Caco-2 (cell line): ENCODE measurements at regions not wholly inside any gene's neighbourhood (a gene's known extent, or its start where the extent isn't known, plus 50 kb on each side); places are given as distances from the start of the nearest gene placed in this dataset.

Experiments used
- BruUV-seq: library from RNA; stranded (reverse); fragments of 400-500 nt; replicated peaks from 2 replicates; lab custom pipeline; 2021; lab: Mats Ljungman, UMichigan
- CTCF ChIA-PET: fragments of 300-600 bp; sonication (Branson Sonifier 250); formaldehyde crosslinking; loops from one replicate; lab custom pipeline; 2022; ENCODE audit warnings: antibody characterized with exemption; lab: Charles Lee
- POLR2A ChIA-PET: fragments of 300-600 bp; sonication (Branson Sonifier 250); formaldehyde crosslinking; loops from one replicate; lab custom pipeline; 2022; ENCODE audit warnings: antibody characterized with exemption; lab: Charles Lee
- DNase-seq, 2 experiments: peaks; one replicate each; pipeline versions ENCODE4 v3.0.0 to v3.0.0-alpha.2; 2020 to 2022
- H3K27me3 ChIP-seq: replicated peaks from 2 replicates; pipeline ENCODE4 v1.6.0; 2011; ENCODE audit warnings: low read length; ENCODE audit not compliant: control insufficient read depth, insufficient read depth
- H3K36me3 ChIP-seq: 2 replicates; pipeline ENCODE4 v1.5.1; 2011; ENCODE audit warnings: low read length; ENCODE audit not compliant: control insufficient read depth, insufficient read depth
- H3K4me1 ChIP-seq: fragments of 250-450 bp; sonication (Bioruptor Pico); 2 replicates; pipeline ENCODE4 v1.5.1; 2020; ENCODE audit warnings: mild to moderate bottlenecking
- H3K4me3 ChIP-seq: 2 replicates; pipeline ENCODE4 v1.5.1; 2011; ENCODE audit warnings: low read depth, mild to moderate bottlenecking, control low read depth, low read length
- H3K9me3 ChIP-seq: fragments of 250-450 bp; sonication (Bioruptor Pico); 2 replicates; pipeline ENCODE4 v1.5.1; 2020; ENCODE audit warnings: mild to moderate bottlenecking, moderate library complexity
- H3K27ac Mint-ChIP-seq: one replicate; pipeline ENCODE4 v1.8.0; 2022; ENCODE audit warnings: mixed read lengths; ENCODE audit not compliant: unreplicated experiment
- H3K27me3 Mint-ChIP-seq: one replicate; pipeline ENCODE4 v1.8.0; 2022; ENCODE audit warnings: mixed read lengths; ENCODE audit not compliant: insufficient read depth, unreplicated experiment
- H3K36me3 Mint-ChIP-seq: one replicate; pipeline ENCODE4 v1.8.0; 2022; ENCODE audit warnings: mild to moderate bottlenecking, mixed read lengths; ENCODE audit not compliant: insufficient read depth, unreplicated experiment
- H3K4me1 Mint-ChIP-seq: one replicate; pipeline ENCODE4 v1.8.0; 2022; ENCODE audit warnings: low read depth, mixed read lengths; ENCODE audit not compliant: unreplicated experiment
- H3K4me3 Mint-ChIP-seq: one replicate; pipeline ENCODE4 v1.8.0; 2022; ENCODE audit warnings: mild to moderate bottlenecking, moderate library complexity, mixed read lengths; ENCODE audit not compliant: unreplicated experiment
- H3K9me3 Mint-ChIP-seq: one replicate; pipeline ENCODE4 v1.8.0; 2022; ENCODE audit warnings: mixed read lengths; ENCODE audit not compliant: unreplicated experiment
- CTCF ChIP-seq, 2 experiments: fragments of 200-600 bp in 1 of 2; IDR thresholded peaks; 1 replicate in 1 of 2; 2 replicates in 1 of 2; pipeline versions ENCODE4 v1.5.1 to v1.8.0; 2011 to 2022; ENCODE audit warnings: antibody characterized with exemption in 1 of 2, control low read depth in 1 of 2, inconsistent platforms in 1 of 2, low read depth in 1 of 2, low read length in 1 of 2, mild to moderate bottlenecking in 1 of 2, moderate library complexity in 1 of 2; ENCODE audit not compliant: insufficient read depth in 1 of 2, severe bottlenecking in 1 of 2, unreplicated experiment in 1 of 2
- intact Hi-C: fragments of 100-400 bp; cut with micrococcal nuclease; formaldehyde crosslinking; loops from one replicate; pipeline ENCODE4 v1.10.0; 2022; ENCODE audit not compliant: unreplicated experiment

DNA sequence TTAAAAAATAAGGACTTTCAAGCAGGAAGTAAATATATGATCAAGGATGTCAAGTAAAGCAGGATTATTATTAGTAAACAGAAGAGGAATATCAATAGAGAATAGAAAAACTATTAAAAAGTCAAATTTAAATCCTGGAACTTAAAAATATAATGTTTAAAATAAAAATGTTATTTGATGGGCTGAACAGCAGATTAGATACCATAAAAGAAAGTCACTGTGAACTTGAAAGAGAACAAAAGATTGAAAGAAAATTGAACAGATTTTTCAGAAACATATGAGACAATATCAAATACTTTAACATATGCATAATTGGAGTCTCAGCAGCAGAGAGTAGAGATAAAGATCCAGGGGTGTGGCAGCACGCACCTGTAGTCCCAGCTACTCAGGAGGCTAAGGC, 1213.7 kb upstream of the AUTS2 start:
- intact Hi-C loops = no loop called here
- no peaks in the 10 kb centered on the region for H3K4me1 ChIP-seq
- H3K4me3 Mint-ChIP-seq = no peak overlapping the region

GRCh38 chr7:68393051-68393450, 1205.2 kb upstream of the AUTS2 start:
- peaks cover 6% of the 10 kb centered on the region; the same call in 1 of the 2 replicates for H3K9me3 ChIP-seq
- Mint-ChIP-seq H3K36me3 (no peaks in the 10 kb centered on the region), H3K4me3 (no peak overlapping the region), H3K9me3 (peaks cover 20% of the 10 kb centered on the region), H3K27ac (no peak overlapping the region), H3K27me3 (no peaks in the 10 kb centered on the region), H3K4me1 (no peaks in the 10 kb centered on the region)
- DNase-seq = no peak
- POLR2A ChIA-PET = no interaction called here
- no peaks in the 10 kb centered on the region for H3K36me3 ChIP-seq
- H3K4me3 ChIP-seq = no peak overlapping the region
- no TSS peak for BruUV-seq
- intact Hi-C loops = no loop called here
- CTCF ChIA-PET = no interaction called here
- H3K4me1 ChIP-seq = no peaks in the 10 kb centered on the region
- no peak for TF ChIP-seq CTCF (IDR thresholded peaks at IDR 0.05; ENCODE audit: insufficient read depth in 1 of 2, low read depth in 1 of 2, low read length in 1 of 2, severe bottlenecking in 1 of 2, unreplicated experiment in 1 of 2)
- no peaks in the 10 kb centered on the region for H3K27me3 ChIP-seq

More for the DNA sequence above, 1213.7 kb upstream of the AUTS2 start:
- Histone ChIP-seq H3K36me3 (no peaks in the 10 kb centered on the region), H3K9me3 (peaks cover 5% of the 10 kb centered on the region; the same call in 1 of the 2 replicates), H3K27me3 (no peaks in the 10 kb centered on the region), H3K4me3 (no peak overlapping the region)
- ChIA-PET CTCF (no interaction called here), POLR2A (no interaction called here)
- Mint-ChIP-seq H3K27ac (no peak overlapping the region), H3K4me1 (no peaks in the 10 kb centered on the region), H3K9me3 (peaks cover 23% of the 10 kb centered on the region), H3K36me3 (no peaks in the 10 kb centered on the region), H3K27me3 (no peaks in the 10 kb centered on the region)
- BruUV-seq = no TSS peak
- no peak for DNase-seq
- no peak for TF ChIP-seq CTCF (IDR thresholded peaks at IDR 0.05; ENCODE audit: insufficient read depth in 1 of 2, low read depth in 1 of 2, low read length in 1 of 2, severe bottlenecking in 1 of 2, unreplicated experiment in 1 of 2)

GRCh38 chr7:68394131-68394530, 1204.1 kb upstream of the AUTS2 start:
- BruUV-seq = no TSS peak
- peaks cover 6% of the 10 kb centered on the region; the same call in 1 of the 2 replicates for H3K9me3 ChIP-seq
- H3K36me3 ChIP-seq = no peaks in the 10 kb centered on the region

More at GRCh38 chr7:68394131-68394530, 1204.1 kb upstream of the AUTS2 start:
- intact Hi-C loops = no loop called here
- no peak for DNase-seq
- H3K4me1 Mint-ChIP-seq = no peaks in the 10 kb centered on the region
- TF ChIP-seq CTCF (IDR thresholded peaks at IDR 0.05; ENCODE audit: insufficient read depth in 1 of 2, low read depth in 1 of 2, low read length in 1 of 2, severe bottlenecking in 1 of 2, unreplicated experiment in 1 of 2) = no peak
- POLR2A ChIA-PET = no interaction called here
- no peak overlapping the region for H3K27ac Mint-ChIP-seq
- H3K9me3 Mint-ChIP-seq = peaks cover 20% of the 10 kb centered on the region
- H3K27me3 Mint-ChIP-seq = no peaks in the 10 kb centered on the region
- CTCF ChIA-PET = no interaction called here
- Histone ChIP-seq H3K4me3 (no peak overlapping the region), H3K27me3 (no peaks in the 10 kb centered on the region), H3K4me1 (no peaks in the 10 kb centered on the region)
- H3K4me3 Mint-ChIP-seq = no peak overlapping the region
- no peaks in the 10 kb centered on the region for H3K36me3 Mint-ChIP-seq
